ENCODE measurements at regions not wholly inside any gene's neighbourhood (a gene's known extent, or its start where the extent isn't known, plus 50 kb on each side); places are given as distances from the start of the nearest gene placed in this dataset.

DNA sequence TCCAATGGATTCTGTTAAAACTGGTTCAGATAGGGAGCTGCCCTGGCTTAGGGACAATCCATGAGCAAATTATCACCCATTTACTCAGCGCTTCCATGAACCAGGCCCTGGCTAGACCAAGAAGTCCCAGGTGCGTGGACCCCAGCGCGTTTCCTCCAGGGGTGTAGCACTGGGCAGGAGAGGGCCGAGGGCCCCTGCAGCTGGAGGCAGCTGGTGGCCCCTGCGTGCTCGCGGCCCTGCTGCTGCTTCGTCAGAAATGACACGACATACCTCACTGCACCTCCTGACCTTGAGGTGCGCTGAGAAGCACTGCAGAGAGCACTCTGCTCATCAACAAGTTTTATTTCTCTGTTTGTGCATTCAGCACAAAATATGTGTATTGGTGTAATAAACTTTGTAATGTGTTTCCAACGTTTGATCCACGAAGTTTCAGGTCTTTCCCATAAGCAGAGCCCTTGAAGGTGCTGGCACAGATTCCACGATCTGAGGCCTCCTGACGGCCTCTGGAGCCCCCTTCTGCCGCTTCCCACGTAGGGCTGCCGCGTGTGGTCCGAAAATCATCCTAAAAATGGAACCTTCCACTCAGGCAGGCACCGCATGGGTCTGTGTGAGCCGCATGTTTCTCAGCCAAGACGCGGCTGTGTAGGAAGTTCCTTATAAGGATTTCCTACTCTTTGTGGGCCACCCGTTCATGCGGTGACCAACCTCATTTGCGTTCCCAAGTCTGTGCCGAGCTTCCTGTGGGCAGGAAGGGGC is 50.8 kb upstream of the ZCCHC14 start:
- TF ChIP-seq ZFP30 (CRISPR knock-in tag; IDR thresholded peaks at IDR 0.05) (no peak), ARNTL (CRISPR knock-in tag; IDR thresholded peaks at IDR 0.05; ENCODE audit: borderline replicate concordance, low read depth) (no peak), ZFP3 (CRISPR knock-in tag; IDR thresholded peaks at IDR 0.05) (no peak), RARB (CRISPR knock-in tag; IDR thresholded peaks at IDR 0.05) (no peak), ZNF565 (CRISPR knock-in tag; conservative IDR thresholded peaks at IDR 0.05; ENCODE audit: low read depth) (no peak), ESRRG (CRISPR knock-in tag; IDR thresholded peaks at IDR 0.05) (no peak), OSR1 (CRISPR knock-in tag; IDR thresholded peaks at IDR 0.05) (no peak), CSDC2 (CRISPR knock-in tag; IDR thresholded peaks at IDR 0.05) (no peak), ZNF70 (CRISPR knock-in tag; IDR thresholded peaks at IDR 0.05) (no peak)
- TF ChIP-seq, protein P1, sequence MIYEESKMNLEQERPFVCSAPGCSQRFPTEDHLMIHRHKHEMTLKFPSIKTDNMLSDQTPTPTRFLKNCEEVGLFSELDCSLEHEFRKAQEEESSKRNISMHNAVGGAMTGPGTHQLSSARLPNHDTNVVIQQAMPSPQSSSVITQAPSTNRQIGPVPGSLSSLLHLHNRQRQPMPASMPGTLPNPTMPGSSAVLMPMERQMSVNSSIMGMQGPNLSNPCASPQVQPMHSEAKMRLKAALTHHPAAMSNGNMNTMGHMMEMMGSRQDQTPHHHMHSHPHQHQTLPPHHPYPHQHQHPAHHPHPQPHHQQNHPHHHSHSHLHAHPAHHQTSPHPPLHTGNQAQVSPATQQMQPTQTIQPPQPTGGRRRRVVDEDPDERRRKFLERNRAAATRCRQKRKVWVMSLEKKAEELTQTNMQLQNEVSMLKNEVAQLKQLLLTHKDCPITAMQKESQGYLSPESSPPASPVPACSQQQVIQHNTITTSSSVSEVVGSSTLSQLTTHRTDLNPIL (CRISPR knock-in tag; IDR thresholded peaks at IDR 0.05; ENCODE audit: low read depth): no peak
- TF ChIP-seq, protein P2, sequence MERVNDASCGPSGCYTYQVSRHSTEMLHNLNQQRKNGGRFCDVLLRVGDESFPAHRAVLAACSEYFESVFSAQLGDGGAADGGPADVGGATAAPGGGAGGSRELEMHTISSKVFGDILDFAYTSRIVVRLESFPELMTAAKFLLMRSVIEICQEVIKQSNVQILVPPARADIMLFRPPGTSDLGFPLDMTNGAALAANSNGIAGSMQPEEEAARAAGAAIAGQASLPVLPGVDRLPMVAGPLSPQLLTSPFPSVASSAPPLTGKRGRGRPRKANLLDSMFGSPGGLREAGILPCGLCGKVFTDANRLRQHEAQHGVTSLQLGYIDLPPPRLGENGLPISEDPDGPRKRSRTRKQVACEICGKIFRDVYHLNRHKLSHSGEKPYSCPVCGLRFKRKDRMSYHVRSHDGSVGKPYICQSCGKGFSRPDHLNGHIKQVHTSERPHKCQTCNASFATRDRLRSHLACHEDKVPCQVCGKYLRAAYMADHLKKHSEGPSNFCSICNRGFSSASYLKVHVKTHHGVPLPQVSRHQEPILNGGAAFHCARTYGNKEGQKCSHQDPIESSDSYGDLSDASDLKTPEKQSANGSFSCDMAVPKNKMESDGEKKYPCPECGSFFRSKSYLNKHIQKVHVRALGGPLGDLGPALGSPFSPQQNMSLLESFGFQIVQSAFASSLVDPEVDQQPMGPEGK (CRISPR knock-in tag; IDR thresholded peaks at IDR 0.05; ENCODE audit: borderline replicate concordance): no peak
